Epithelial cell of prostate (primary cell): ENCODE measurements at regions not wholly inside any gene's neighbourhood (a gene's known extent, or its start where the extent isn't known, plus 50 kb on each side); places are given as distances from the start of the nearest gene placed in this dataset.

Experiments used
- DNase-seq: peaks from one replicate; pipeline ENCODE4 v3.0.0-alpha.2; 2011; ENCODE audit warnings: low read depth, low spot score
- H3K27ac ChIP-seq: fragments of 450-650 bp; 2 replicates; pipeline ENCODE4 v1.5.1; 2017; ENCODE audit warnings: mild to moderate bottlenecking

GRCh38 chr3:104785947-104786346, 580.8 kb upstream of the ALCAM start:
- no peak overlapping the region for H3K27ac ChIP-seq
- no peak for DNase-seq

DNA sequence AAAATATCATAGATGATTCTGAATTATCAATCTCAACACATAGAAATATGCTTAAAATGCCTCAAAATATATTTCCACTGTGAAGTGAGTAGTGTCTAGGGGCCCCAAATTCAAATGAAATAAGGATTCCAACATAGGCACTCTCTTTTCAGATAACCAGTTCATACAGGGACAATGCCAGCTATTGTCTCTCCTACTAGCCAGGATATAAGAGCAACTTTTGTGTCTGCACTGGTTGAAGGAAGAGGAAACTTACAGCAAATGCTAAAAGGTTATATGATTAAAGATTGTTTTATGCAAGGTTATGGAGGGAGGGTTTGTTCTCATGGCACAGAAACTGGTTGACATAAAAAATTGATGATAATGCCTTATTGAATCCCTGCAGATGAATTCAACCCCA, 579.4 kb upstream of the ALCAM start:
- no peak for DNase-seq
- H3K27ac ChIP-seq: no peak overlapping the region

- DNase-seq: no peak
- H3K27ac ChIP-seq: no peak overlapping the region
These were observed 577.9 kb upstream of the ALCAM start for GRCh38 chr3:104788807-104789206.

DNA sequence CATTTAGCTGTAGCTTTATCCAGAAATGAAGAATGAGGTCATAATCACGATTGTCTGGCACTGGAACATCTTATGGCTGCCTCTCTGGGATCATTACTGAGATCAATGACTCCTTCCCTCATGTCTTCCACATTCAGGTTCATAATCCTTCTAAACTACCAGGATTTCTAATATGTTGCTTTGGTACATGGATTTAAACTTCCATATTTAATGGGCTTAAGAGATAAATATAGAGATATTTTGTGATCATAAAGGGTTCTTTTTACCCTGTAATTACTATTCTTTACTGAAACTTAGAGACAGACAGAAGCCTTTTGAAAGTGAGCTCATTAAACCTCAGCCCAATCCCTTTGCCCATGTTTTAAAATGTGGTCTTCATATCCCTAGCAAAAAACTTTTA, 575.4 kb upstream of the ALCAM start:
- H3K27ac ChIP-seq: no peak overlapping the region
- no peak for DNase-seq

DNA sequence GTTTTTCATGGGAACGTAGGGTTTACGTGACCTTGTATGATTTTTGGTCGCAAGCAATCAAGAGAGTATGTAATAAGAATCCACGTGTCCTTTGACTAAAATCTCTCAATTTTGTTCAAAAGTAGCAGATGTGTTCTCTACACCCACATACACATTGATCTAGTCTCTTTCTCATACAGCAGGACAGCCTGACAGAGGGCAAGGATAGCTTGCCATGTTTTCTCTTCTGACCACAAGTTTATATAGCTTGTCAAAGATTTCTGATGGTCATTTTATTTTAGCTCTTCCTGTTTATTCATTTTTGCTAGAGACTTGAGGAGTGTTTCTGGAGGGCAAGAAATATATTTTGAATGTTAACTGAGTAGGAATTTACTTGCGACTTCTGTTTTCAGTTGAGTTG, 570.2 kb upstream of the ALCAM start:
- no peak for DNase-seq

DNA sequence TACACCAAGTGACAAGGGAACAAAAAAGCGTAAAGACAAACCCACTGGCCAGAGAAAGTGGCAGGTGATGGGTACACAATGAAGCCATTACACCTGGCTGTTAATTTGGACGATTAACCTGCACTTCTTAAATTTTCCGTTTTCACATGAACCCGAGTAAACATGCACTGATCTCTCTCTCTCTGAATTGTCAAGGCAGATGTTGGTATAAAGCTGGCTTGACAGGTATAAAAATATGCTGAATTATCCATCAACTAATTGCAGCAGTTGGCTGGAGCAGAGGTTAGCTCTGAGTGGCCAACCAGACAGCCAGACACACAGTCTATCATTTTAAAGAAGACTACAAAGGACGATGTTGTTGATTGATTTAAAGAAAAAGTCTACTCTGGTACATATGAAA, 561.7 kb upstream of the ALCAM start:
- DNase-seq: no peak
- H3K27ac ChIP-seq: no peak overlapping the region

More for the DNA sequence above, 570.2 kb upstream of the ALCAM start:
- no peak overlapping the region for H3K27ac ChIP-seq

DNA sequence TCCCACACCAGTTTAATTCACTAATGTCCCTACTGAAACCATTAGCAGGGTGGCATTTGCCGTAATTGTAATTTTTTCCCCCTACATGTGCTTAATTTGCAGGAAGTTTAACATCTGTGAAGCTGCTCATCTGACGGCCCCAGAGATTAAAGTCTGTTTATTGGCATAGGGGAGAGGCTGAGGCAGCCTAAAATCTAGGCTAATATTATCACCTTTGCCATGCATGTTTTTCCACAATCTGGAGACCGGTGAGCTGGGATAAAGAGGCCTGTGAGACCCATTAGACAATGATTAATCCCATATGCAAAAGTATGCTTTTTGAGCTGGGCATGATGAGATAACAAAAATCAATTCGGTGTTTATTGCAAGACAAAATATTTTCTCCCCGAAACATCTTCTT, 561.2 kb upstream of the ALCAM start:
- DNase-seq: no peak
- no peak overlapping the region for H3K27ac ChIP-seq

- no peak for DNase-seq
These were observed 555.8 kb upstream of the ALCAM start for GRCh38 chr3:104810896-104811295.

DNA sequence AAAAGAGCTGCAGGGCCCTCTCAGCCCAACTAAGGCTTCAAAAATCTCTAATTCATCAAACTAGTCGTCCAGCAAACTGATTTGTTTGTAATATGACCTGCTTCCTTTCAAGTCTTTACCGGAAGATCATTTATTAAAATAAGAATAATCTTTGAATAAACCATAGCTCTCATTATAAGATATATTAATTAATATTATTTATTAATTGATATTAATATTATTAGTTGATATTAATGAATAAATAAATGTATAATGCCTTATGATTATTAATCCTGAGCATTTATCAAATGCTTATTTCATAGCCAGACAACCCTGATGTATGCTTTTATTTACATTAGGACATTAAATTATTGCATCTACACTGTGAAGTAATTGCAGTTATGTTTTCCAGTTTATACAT, 550.7 kb upstream of the ALCAM start:
- no peak for DNase-seq

More at GRCh38 chr3:104810896-104811295, 555.8 kb upstream of the ALCAM start:
- no peak overlapping the region for H3K27ac ChIP-seq

GRCh38 chr3:104816716-104817115, 550.0 kb upstream of the ALCAM start:
- DNase-seq: no peak
- no peak overlapping the region for H3K27ac ChIP-seq

More for the DNA sequence above, 550.7 kb upstream of the ALCAM start:
- no peak overlapping the region for H3K27ac ChIP-seq

GRCh38 chr3:104819333-104819732, 547.4 kb upstream of the ALCAM start:
- H3K27ac ChIP-seq: no peak overlapping the region
- no peak for DNase-seq

GRCh38 chr3:104820959-104821358, 545.8 kb upstream of the ALCAM start:
- no peak for DNase-seq
- H3K27ac ChIP-seq: no peak overlapping the region

DNA sequence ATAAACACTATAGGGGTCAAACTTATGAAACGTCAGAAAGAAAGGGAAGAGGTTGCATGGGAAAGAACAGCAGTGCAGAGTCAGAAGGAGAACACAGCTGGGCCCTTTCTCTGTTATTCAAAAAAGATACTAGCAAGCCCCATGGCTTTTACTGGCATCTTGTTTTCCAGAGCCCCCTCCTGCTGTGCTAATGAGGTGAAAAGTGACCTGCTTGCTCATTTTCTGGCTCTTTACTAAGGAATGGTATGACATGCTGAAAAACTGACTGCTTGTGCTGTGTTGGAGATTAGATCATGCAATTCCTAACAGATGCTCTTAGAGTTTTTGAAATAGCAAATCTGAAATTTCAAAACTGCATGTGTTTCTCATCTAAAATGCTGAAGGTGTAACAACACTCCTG, 541.6 kb upstream of the ALCAM start:
- DNase-seq: no peak
- H3K27ac ChIP-seq: no peak overlapping the region

DNA sequence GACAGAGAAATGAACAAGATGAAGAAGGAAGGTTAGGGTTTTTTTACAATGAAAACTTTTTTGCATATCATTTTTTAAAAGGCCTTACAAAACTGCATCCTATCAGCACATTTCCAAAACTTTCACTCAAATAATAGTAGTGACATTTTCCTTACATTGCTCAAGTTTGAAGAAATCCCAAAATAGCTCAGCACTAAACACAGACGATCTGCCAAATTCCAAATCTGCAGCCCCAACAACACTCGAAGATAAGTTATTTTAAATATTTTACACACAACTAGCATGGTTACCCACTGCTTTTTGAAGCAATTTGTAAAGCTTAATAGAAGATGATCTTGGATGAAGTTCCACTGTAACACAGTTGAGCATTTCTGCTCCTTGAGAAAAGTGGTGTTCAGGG, 535.6 kb upstream of the ALCAM start:
- no peak for DNase-seq
- no peak overlapping the region for H3K27ac ChIP-seq

DNA sequence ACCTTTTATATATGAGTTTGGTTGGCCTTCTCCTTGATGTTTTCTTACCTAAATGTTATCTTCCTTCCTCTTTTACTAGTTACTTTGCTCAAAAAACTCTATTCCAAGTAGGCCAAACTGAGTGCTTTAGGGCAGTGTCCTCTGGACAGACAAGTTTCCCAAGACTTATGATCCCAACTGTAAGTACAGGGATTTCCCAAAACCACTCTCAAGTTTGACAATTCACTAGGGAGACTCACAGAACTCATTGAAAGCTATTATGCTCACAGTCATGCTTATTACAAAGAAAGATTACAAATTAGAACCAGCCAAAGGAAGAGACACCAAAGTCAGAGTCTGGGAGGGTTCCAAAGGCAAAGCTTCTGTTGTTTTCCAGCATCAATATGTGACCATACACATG, 534.2 kb upstream of the ALCAM start:
- DNase-seq: no peak
- no peak overlapping the region for H3K27ac ChIP-seq

DNA sequence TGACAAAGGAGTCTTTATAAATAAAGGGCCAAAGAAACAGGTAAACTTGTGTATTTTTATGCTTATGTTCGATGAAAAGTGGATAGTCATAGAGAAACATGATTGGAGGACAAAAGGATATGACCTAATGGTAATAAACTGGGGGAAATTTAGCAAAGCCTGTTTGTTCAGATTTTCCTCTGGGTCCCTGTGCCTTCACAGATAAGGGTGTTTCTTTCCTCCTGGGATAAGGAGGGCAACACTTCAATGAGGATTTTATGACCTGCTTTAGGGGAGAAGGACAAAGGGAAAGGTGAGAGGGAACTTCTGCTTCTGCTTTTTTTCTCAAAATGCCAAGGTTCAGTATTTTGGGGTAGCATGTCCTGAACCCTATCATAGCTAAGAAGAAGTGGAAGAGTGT, 531.3 kb upstream of the ALCAM start:
- no peak for DNase-seq
- H3K27ac ChIP-seq: no peak overlapping the region

GRCh38 chr3:104846270-104846669, 520.4 kb upstream of the ALCAM start:
- H3K27ac ChIP-seq: no peak overlapping the region
- DNase-seq: no peak

DNA sequence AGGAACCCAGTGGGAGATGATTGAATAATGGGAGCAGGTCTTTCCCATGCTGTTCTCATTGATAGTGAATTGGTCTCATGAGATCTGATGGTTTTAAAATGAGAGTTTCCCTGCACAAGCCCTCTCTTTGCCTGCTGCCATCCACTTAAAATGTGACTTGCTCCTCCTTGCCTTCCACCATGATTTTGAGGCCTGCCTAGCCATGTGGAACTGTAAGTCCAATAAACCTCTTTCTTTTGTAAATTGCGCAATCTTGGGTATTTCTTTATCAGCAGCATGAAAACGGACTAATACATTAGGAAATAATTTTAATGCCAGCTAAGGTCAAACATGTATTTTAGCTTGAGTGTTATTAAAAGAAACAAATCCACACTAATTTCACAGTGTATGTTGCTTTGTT, 517.6 kb upstream of the ALCAM start:
- no peak overlapping the region for H3K27ac ChIP-seq
- DNase-seq: no peak

- DNase-seq: no peak
These were observed 512.2 kb upstream of the ALCAM start for GRCh38 chr3:104854468-104854867.

DNA sequence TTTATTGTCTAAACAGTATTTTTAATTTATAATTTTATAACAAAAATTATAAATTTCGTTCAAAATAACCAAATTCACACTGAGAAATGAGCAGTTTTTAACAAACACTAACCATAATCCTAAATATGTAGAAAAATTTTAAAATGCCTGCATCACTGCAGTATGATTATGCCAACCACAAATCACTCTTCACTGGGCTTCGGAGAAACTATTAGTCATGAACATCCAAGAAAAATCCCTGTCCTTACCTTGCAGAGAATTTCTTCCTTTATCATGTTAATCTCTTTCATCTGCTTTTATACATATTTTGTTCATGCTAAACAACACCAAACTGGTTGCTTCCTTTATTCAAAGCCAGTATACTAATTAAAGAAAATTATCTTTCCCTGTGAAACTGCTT, 511.0 kb upstream of the ALCAM start:
- H3K27ac ChIP-seq: no peak overlapping the region
- no peak for DNase-seq

More at GRCh38 chr3:104854468-104854867, 512.2 kb upstream of the ALCAM start:
- no peak overlapping the region for H3K27ac ChIP-seq

DNA sequence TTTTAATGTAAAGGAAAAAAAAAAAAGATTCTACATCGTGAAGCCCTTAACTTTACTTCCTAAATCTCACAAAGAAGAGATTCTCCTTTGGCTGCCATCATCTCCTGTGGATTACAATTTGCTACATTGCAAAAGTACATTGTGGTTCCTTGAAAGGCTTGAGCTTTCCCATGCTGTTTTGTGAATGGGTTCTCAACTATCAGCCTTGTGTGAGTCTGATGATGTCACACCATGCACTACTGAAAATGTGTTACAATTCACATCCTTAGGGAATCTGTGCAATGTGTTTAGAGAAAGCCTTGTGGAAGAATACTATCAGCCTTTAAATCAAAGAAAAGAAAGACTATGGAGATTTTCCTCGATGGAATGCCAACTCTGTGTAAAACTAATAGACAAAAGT, 510.0 kb upstream of the ALCAM start:
- H3K27ac ChIP-seq: no peak overlapping the region
- no peak for DNase-seq

- DNase-seq: no peak
- no peak overlapping the region for H3K27ac ChIP-seq
These were observed 498.4 kb upstream of the ALCAM start for GRCh38 chr3:104868291-104868690.

DNA sequence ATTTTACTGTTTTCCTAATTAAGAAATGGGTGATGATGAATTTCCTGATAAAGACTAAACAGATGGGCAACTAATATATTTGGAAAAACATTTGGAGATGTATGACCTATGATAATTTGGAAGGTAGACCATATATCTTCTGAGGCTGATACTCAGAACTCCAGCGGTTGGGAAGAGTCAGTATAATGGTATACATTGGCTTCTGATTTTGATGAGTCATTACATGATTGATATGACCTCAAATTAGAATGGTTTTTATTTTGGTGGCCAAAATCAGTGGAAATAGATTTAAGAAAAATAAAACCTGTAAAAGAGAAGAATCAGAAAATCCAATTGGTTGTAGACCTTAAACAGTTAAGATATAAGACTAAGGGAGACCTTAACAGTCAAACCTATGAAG, 496.4 kb upstream of the ALCAM start:
- no peak for DNase-seq
- H3K27ac ChIP-seq: no peak overlapping the region
